ENCODE measurements at regions not wholly inside any gene's neighbourhood (a gene's known extent, or its start where the extent isn't known, plus 50 kb on each side); places are given as distances from the start of the nearest gene placed in this dataset.
"Not testable (repeated sequence)": the region's sequence is repeated elsewhere in the genome, so short reads cannot be mapped to it uniquely, and the experiment has no call there.

DNA sequence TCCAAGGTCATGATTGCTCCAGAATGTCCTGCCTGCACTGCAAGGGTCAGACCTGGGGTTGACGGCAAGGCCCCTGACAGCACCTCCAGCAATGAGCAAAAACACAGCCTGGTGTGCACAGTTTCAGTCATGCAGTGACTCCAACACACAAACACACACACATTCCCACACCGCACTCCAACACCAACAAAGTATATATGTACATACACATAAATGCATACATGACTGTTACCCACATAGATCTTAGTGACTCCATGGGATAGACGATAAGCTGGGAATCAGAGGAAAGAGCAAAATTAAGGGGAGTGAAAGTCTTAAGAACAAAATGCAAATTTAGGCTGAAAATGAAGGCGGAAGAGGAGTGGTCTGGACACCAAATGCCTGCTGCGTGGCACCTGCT lies 112.7 kb upstream of the TEKT4 start:
- TF ChIP-seq, protein P1, sequence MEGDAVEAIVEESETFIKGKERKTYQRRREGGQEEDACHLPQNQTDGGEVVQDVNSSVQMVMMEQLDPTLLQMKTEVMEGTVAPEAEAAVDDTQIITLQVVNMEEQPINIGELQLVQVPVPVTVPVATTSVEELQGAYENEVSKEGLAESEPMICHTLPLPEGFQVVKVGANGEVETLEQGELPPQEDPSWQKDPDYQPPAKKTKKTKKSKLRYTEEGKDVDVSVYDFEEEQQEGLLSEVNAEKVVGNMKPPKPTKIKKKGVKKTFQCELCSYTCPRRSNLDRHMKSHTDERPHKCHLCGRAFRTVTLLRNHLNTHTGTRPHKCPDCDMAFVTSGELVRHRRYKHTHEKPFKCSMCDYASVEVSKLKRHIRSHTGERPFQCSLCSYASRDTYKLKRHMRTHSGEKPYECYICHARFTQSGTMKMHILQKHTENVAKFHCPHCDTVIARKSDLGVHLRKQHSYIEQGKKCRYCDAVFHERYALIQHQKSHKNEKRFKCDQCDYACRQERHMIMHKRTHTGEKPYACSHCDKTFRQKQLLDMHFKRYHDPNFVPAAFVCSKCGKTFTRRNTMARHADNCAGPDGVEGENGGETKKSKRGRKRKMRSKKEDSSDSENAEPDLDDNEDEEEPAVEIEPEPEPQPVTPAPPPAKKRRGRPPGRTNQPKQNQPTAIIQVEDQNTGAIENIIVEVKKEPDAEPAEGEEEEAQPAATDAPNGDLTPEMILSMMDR (IDR thresholded peaks at IDR 0.05; ENCODE audit: low read depth, low read length): no peak
- no peak for DNase-seq (ENCODE audit: low read depth in 2 of 2)

DNA sequence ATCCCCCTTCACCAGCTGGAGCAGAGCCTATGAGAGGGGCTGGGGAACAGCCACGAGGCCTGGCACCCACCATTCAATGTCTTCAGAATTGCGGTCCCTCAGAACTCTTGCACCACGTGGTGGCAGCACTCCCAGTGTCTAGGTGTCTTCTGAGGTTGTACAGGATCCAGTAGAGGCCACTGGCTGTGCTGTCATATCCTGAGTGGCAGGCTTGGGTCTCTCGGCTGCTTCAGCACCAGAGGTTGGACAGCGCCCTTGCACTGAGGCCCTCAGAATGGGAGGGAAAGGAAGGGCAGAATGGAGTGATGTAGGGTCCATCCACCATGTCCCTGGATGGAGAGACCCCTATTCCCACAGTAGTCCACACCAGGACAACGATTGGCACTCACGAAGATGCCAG lies 112.0 kb upstream of the TEKT4 start:
- TF ChIP-seq, protein P1 (IDR thresholded peaks at IDR 0.05; ENCODE audit: low read depth, low read length): no peak
- no peak for DNase-seq (ENCODE audit: low read depth in 2 of 2)
- no peak overlapping the region for H3K4me3 ChIP-seq (replicated peaks in 1 of 2; ENCODE audit: low read depth in 2 of 2, low read length in 2 of 2)

More for the DNA sequence above, 112.7 kb upstream of the TEKT4 start:
- no peak overlapping the region for H3K4me3 ChIP-seq (replicated peaks in 1 of 2; ENCODE audit: low read depth in 2 of 2, low read length in 2 of 2)

DNA sequence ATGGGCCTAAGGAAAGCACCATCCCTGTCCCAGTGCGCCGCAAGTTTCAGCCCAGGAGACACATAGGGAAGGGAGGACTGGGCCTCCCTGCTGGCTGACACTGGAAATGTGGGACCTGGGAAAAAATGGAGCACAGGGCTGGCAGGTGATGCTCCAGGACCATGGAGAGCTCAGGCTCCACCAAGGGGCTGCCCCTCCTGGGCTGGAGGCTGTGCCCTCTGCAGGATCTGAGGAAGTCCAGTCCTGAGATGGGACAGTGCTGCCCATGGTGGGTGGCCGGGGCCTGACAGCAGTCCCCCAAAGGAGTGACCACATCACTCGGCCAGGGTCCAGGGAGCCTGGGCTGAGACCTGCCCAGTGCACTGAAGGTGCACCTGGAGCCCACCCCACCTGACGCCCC lies 108.6 kb upstream of the TEKT4 start:
- no peak for DNase-seq (ENCODE audit: low read depth in 2 of 2)
- TF ChIP-seq, protein P1 (IDR thresholded peaks at IDR 0.05; ENCODE audit: low read depth, low read length): no peak

DNA sequence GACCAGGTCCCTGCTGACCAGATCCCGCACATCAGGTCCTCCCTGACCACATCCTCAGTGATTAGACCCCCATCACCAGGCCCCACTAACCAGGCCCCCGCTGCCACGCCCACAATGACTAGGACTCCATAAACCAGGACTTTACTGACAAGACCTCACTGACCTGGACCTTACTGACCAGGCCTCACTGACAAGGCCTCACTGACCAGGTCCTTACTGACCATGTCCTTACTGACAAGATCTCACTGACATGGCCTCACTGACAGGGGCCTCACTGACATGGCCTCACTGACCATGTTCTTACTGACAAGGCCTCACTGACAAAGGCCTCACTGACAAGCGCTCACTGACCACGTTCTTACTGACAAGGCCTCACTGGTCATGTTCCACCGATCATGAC lies 107.9 kb upstream of the TEKT4 start:
- TF ChIP-seq, protein P1 (IDR thresholded peaks at IDR 0.05; ENCODE audit: low read depth, low read length): no peak
- DNase-seq (ENCODE audit: low read depth in 2 of 2): no peak
- no peak overlapping the region for H3K4me3 ChIP-seq (replicated peaks in 1 of 2; ENCODE audit: low read depth in 2 of 2, low read length in 2 of 2)

More for the DNA sequence above, 108.6 kb upstream of the TEKT4 start:
- no peak overlapping the region for H3K4me3 ChIP-seq (replicated peaks in 1 of 2; ENCODE audit: low read depth in 2 of 2, low read length in 2 of 2)

DNA sequence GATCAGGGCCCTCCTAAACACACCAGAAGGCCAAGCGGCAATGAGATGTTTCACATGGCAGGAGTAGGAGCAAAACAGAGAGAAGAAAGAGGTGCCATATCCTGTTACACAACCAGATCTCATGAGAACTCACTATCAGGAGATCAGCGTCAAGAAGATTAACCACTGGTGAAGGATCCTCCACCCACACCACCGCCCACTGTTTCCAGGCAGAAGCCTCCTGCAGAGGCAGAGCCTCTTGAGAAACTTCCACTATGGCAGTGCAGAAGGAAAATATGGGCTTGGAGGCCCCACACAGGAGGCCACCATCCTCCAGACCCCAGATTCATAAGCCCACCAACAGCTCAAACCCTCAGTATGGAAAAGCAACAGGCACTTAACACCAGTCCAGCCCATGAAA lies 106.9 kb upstream of the TEKT4 start:
- DNase-seq (ENCODE audit: low read depth in 2 of 2); H3K4me3 ChIP-seq (replicated peaks in 1 of 2; ENCODE audit: low read depth in 2 of 2, low read length in 2 of 2): not testable (repeated sequence)

DNA sequence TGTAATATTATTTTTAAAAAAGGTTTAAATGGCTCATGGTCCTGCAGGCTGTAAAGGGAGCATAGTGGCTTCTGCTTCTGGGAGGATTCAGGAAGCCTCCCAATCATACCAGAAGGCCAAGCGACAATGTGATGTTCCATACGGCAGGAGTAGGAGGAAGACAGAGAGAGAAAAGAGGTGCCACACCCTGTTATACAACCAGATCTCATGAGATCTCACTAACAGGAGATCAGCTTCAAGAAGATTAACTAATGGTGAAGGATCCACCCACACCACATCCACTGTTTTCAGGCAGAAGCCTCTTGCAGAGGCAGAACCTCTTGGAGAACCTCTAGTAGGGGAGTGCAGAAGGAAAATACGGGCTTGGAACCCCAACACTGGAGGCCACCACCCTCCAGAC lies 103.9 kb upstream of the TEKT4 start:
- TF ChIP-seq, protein P1 (IDR thresholded peaks at IDR 0.05; ENCODE audit: low read depth, low read length): no peak
- no peak for DNase-seq (ENCODE audit: low read depth in 2 of 2)
- no peak overlapping the region for H3K4me3 ChIP-seq (replicated peaks in 1 of 2; ENCODE audit: low read depth in 2 of 2, low read length in 2 of 2)

DNA sequence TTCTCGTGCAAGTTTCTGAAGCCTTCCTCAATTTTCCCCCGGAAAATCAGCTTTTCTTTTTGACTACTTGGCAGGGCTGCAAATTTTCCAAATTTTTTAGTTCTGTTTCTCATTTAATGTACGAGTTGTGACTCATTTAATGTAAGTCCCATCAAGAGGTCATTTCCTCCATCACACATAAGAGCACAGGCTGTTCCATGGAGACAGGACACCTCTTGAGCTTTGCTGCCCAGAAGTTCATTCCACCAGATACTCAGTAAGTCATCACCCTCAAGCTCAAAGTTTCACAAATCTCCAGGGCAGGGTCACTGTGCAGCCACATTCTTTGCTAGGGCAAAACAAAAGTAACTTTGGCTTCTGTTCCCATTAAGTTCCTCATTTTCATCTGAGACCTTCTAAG lies 101.5 kb upstream of the TEKT4 start:
- TF ChIP-seq, protein P1 (IDR thresholded peaks at IDR 0.05; ENCODE audit: low read depth, low read length): no peak
- no peak overlapping the region for H3K4me3 ChIP-seq (replicated peaks in 1 of 2; ENCODE audit: low read depth in 2 of 2, low read length in 2 of 2)
- DNase-seq (ENCODE audit: low read depth in 2 of 2): no peak
